ENCODE measurements at regions not wholly inside any gene's neighbourhood (a gene's known extent, or its start where the extent isn't known, plus 50 kb on each side); places are given as distances from the start of the nearest gene placed in this dataset.

- TF ChIP-seq CTCF (IDR thresholded peaks at IDR 0.05; ENCODE audit: extremely low read depth in 1 of 2, insufficient read depth in 1 of 2, low read depth in 1 of 2, low read length in 2 of 2): no peak
- no peak for TF ChIP-seq POLR2AphosphoS5 (IDR thresholded peaks at IDR 0.05; ENCODE audit: insufficient read depth, low read depth, low read length)
- no peak for TF ChIP-seq JUN (IDR thresholded peaks at IDR 0.05; ENCODE audit: borderline replicate concordance, insufficient read depth, insufficient read length, low read depth)
- TF ChIP-seq POLR2A (IDR thresholded peaks at IDR 0.05; ENCODE audit: low read depth, low read length): no peak
- no peak for TF ChIP-seq EZH2 (IDR thresholded peaks at IDR 0.05; ENCODE audit: borderline replicate concordance, low read depth, low read length, severe bottlenecking)
- TF ChIP-seq MAX (IDR thresholded peaks at IDR 0.05; ENCODE audit: insufficient read depth, insufficient read length): no peak
- TF ChIP-seq FOS (IDR thresholded peaks at IDR 0.05; ENCODE audit: borderline replicate concordance, insufficient read depth, low read length): no peak
- no peak for TF ChIP-seq GATA2 (IDR thresholded peaks at IDR 0.05; ENCODE audit: insufficient read depth, insufficient read length, low read depth, low read length)
These were observed 103.5 kb upstream of the PLEKHA5 start for GRCh38 chr12:19026034-19026433.
